IMR-90 (cell line): ENCODE measurements at regions not wholly inside any gene's neighbourhood (a gene's known extent, or its start where the extent isn't known, plus 50 kb on each side); places are given as distances from the start of the nearest gene placed in this dataset.

Source experiments
- ATAC-seq: fragments of 200-7000 bp; cut with Tn5 transposase; 2 replicates; pipeline ENCODE4 v1.9.1; 2020; ENCODE audit warnings: low read depth, mild to moderate bottlenecking, moderate library complexity
- BruUV-seq: library from RNA; stranded (reverse); fragments of 400-500 nt; replicated peaks from 2 replicates; lab custom pipeline; 2021; lab: Mats Ljungman, UMichigan
- CTCF ChIA-PET: fragments of 300-600 bp; formaldehyde crosslinking; extraction: SDS; loops from one replicate; lab custom pipeline; 2021; ENCODE audit warnings: antibody characterized with exemption; lab: Yijun Ruan, JAX
- POLR2A ChIA-PET: fragments of 300-600 bp; sonication (Branson Sonifier 250); formaldehyde crosslinking; loops from one replicate; lab custom pipeline; 2022; ENCODE audit warnings: antibody characterized with exemption; ENCODE audit not compliant: unreplicated experiment; lab: Charles Lee
- DNase-seq: peaks from one replicate; pipeline ENCODE4 v3.0.0; 2013
- H2AFZ ChIP-seq: replicated peaks from 2 replicates; pipeline ENCODE3; 2013; ENCODE audit warnings: low read length, mild to moderate bottlenecking; ENCODE audit not compliant: poor library complexity
- H2AK5ac ChIP-seq: 2 replicates; pipeline ENCODE4 v1.6.1; 2013; ENCODE audit warnings: low read depth, low read length, inconsistent platforms
- H2AK9ac ChIP-seq: replicated peaks from 2 replicates; pipeline ENCODE3; 2013; ENCODE audit warnings: mild to moderate bottlenecking, low read depth, low read length, moderate library complexity; ENCODE audit not compliant: poor library complexity
- H2BK120ac ChIP-seq: 2 replicates; pipeline ENCODE4 v1.6.1; 2013; ENCODE audit warnings: low read depth, low read length, inconsistent platforms
- H2BK15ac ChIP-seq: 3 replicates; pipeline ENCODE4 v1.6.1; 2013; ENCODE audit warnings: low read depth, low read length, inconsistent platforms
- H2BK20ac ChIP-seq: 2 replicates; pipeline ENCODE4 v1.6.1; 2013; ENCODE audit warnings: low read depth, mild to moderate bottlenecking, inconsistent platforms, low read length, moderate library complexity
- H2BK5ac ChIP-seq: 2 replicates; pipeline ENCODE4 v1.6.1; 2013; ENCODE audit warnings: mild to moderate bottlenecking, low read depth, low read length, inconsistent platforms; ENCODE audit not compliant: poor library complexity, severe bottlenecking
- H3K14ac ChIP-seq: replicated peaks from 2 replicates; pipeline ENCODE4 v1.6.1; 2013; ENCODE audit warnings: low read depth, low read length, inconsistent platforms
- H3K18ac ChIP-seq: 2 replicates; pipeline ENCODE4 v1.6.1; 2013; ENCODE audit warnings: low read depth, low read length, control low read depth
- H3K23ac ChIP-seq: 2 replicates; pipeline ENCODE4 v1.6.1; 2013; ENCODE audit warnings: low read depth, low read length, inconsistent platforms
- H3K27ac ChIP-seq: 2 replicates; pipeline ENCODE4 v1.5.1; 2013; ENCODE audit warnings: mild to moderate bottlenecking, control low read depth, low read length; ENCODE audit not compliant: insufficient read depth
- H3K27me3 ChIP-seq: 2 replicates; pipeline ENCODE4 v1.6.1; 2013; ENCODE audit warnings: low read length; ENCODE audit not compliant: control insufficient read depth, insufficient read depth
- H3K36me3 ChIP-seq: 2 replicates; pipeline ENCODE4 v1.6.1; 2013; ENCODE audit warnings: low read length, mixed read lengths; ENCODE audit not compliant: control insufficient read depth, insufficient read depth
- H3K4ac ChIP-seq: 2 replicates; pipeline ENCODE4 v1.6.1; 2013; ENCODE audit warnings: low read depth, low read length, inconsistent platforms
- H3K4me1 ChIP-seq: 2 replicates; pipeline ENCODE4 v1.6.1; 2013; ENCODE audit warnings: low read length, mixed read lengths; ENCODE audit not compliant: control insufficient read depth, insufficient read depth
- H3K4me2 ChIP-seq: 2 replicates; pipeline ENCODE4 v1.6.1; 2013; ENCODE audit warnings: low read depth, mild to moderate bottlenecking, control low read depth, low read length, moderate library complexity
- H3K4me3 ChIP-seq: 2 replicates; pipeline ENCODE4 v1.5.1; 2013; ENCODE audit warnings: low read depth, mild to moderate bottlenecking, control low read depth, low read length, moderate library complexity; ENCODE audit not compliant: insufficient read depth
- H3K56ac ChIP-seq: 2 replicates; pipeline ENCODE4 v1.6.1; 2013; ENCODE audit warnings: low read length, inconsistent platforms; ENCODE audit not compliant: insufficient read depth; ENCODE audit errors: extremely low read depth
- H3K79me1 ChIP-seq, 2 experiments: 2 replicates each; pipeline ENCODE4 v1.6.1; 2013; ENCODE audit warnings: low read length in 2 of 2, inconsistent platforms in 1 of 2, low read depth in 1 of 2
- H3K9ac ChIP-seq: 2 replicates; pipeline ENCODE4 v1.6.1; 2013; ENCODE audit warnings: low read depth, low read length, control low read depth
- H3K9me1 ChIP-seq: 2 replicates; pipeline ENCODE4 v1.6.1; 2013; ENCODE audit warnings: low read length, inconsistent platforms; ENCODE audit not compliant: insufficient read depth
- H3K9me3 ChIP-seq: 2 replicates; pipeline ENCODE4 v1.6.1; 2013; ENCODE audit warnings: low read length; ENCODE audit not compliant: control insufficient read depth, insufficient read depth
- H4K20me1 ChIP-seq: 2 replicates; pipeline ENCODE4 v1.6.1; 2013; ENCODE audit warnings: low read length, inconsistent platforms; ENCODE audit not compliant: insufficient read depth
- H4K5ac ChIP-seq: 2 replicates; pipeline ENCODE4 v1.6.1; 2013; ENCODE audit warnings: mild to moderate bottlenecking, low read depth, low read length, control low read depth
- H4K8ac ChIP-seq, 2 experiments: 2 replicates each; pipeline ENCODE4 v1.6.1; 2013; ENCODE audit warnings: low read depth in 2 of 2, low read length in 2 of 2, control low read depth in 1 of 2, inconsistent platforms in 1 of 2
- H4K91ac ChIP-seq: 2 replicates; pipeline ENCODE4 v1.6.1; 2013; ENCODE audit warnings: low read depth, low read length, inconsistent platforms; ENCODE audit not compliant: insufficient read depth
- BHLHE40 ChIP-seq: fragments of 150-350 bp; IDR thresholded peaks from 2 replicates; pipeline ENCODE4 v1.6.1; 2016; ENCODE audit warnings: mild to moderate bottlenecking, low read depth, low read length
- FOS ChIP-seq: fragments of 150-350 bp; IDR thresholded peaks from 2 replicates; pipeline ENCODE4 v1.6.1; 2016; ENCODE audit warnings: low read depth, low read length
- MAZ ChIP-seq: IDR thresholded peaks from 2 replicates; pipeline ENCODE4 v1.6.1; 2012; ENCODE audit warnings: low read depth, mild to moderate bottlenecking, low read length, improper control_type of control experiment, moderate library complexity, borderline replicate concordance
- MXI1 ChIP-seq: IDR thresholded peaks from 2 replicates; pipeline ENCODE4 v1.6.1; 2012; ENCODE audit warnings: low read depth, mild to moderate bottlenecking, low read length, moderate library complexity, borderline replicate concordance
- RFX5 ChIP-seq: IDR thresholded peaks from 2 replicates; pipeline ENCODE4 v1.8.0; 2012; ENCODE audit warnings: low read depth, mild to moderate bottlenecking, low read length, moderate library complexity
- SMC3 ChIP-seq: fragments of 150-350 bp; IDR thresholded peaks from 2 replicates; pipeline ENCODE4 v1.6.1; 2016; ENCODE audit warnings: low read depth, mild to moderate bottlenecking, antibody characterized with exemption, low read length, moderate library complexity
- WGBS, 2 experiments: methylation state at CpG; one replicate each; pipeline versions ENCODE4 v1.1.5 to v1.1.7; 2013; ENCODE audit warnings: missing lambda C conversion rate in 2 of 2; ENCODE audit not compliant: insufficient read length in 1 of 2; ENCODE audit errors: extremely low coverage in 2 of 2; 5-methylcytosine and 5-hydroxymethylcytosine counted together
- dilution Hi-C: fragments of 300-500 bp; cut with HindIII; formaldehyde crosslinking; loops from one replicate; pipeline ENCODE4 v1.14.3; 2018; ENCODE audit warnings: low sequenced_read_pairs; ENCODE audit not compliant: unreplicated experiment
- in situ Hi-C: fragments of 300-500 bp; cut with MboI; formaldehyde crosslinking; loops from 3 replicates; pipeline ENCODE4 v1.14.3; 2019; ENCODE audit warnings: low sequenced_read_pairs, inconsistent platforms, mixed read lengths
- intact Hi-C: fragments of 100-400 bp; cut with micrococcal nuclease; formaldehyde crosslinking; loops from 2 replicates; pipeline ENCODE4 v1.10.0; 2022
- TF ChIP-seq, protein P1 (sequence below): fragments of 150-350 bp; IDR thresholded peaks from 2 replicates; pipeline ENCODE4 v1.6.1; 2017; ENCODE audit warnings: mild to moderate bottlenecking, antibody characterized with exemption, low read length, low read depth
- TF ChIP-seq, protein P2 (sequence below): conservative IDR thresholded peaks from 2 replicates; pipeline ENCODE4 v1.5.1; 2012; ENCODE audit warnings: mild to moderate bottlenecking, low read depth, low read length, improper control_type of control experiment

DNA sequence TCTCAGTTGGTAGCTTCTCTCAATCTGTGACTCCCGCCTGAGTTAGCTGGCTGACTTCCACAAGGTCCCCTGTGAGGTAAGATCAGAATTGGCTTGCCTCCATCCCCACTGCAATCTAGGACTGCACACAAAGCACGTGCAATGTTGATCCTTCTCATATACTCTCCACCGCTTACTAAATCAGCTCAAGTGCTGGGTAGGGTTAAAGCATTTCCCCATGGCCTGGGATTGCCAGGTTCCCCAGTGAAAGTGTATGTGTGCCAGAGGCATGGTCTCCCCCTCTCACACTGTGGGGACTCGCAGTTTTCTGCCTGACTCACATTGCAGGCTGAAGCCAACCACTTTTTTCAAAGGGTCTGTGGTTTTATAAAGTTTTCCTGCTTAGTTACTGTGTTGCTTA lies 886.9 kb downstream of the FAM133A start:
- BruUV-seq: no TSS peak
- Histone ChIP-seq H2AFZ (no peak overlapping the region), H2AK5ac (no peak overlapping the region), H2BK120ac (no peak overlapping the region), H3K27me3 (no peaks in the 10 kb centered on the region), H3K4me2 (no peak overlapping the region), H2AK9ac (no peak overlapping the region), H3K4me1 (no peaks in the 10 kb centered on the region), H3K18ac (no peak overlapping the region), H3K23ac (no peak overlapping the region), H2BK5ac (no peak overlapping the region), H3K4me3 (no peak overlapping the region), H3K79me1 (no peaks in the 10 kb centered on the region), H3K4ac (no peak overlapping the region), H4K8ac (no peak overlapping the region), H4K91ac (no peak overlapping the region), H2BK20ac (no peak overlapping the region), H3K9me1 (no peaks in the 10 kb centered on the region), H3K9ac (no peak overlapping the region), H3K56ac (no peak overlapping the region), H3K27ac (no peak overlapping the region), H3K14ac (no peak overlapping the region), H3K9me3 (0 out of 2 replicates have a peak, but pooled peaks cover 2% of the 10 kb centered on the region), H4K5ac (no peak overlapping the region), H4K20me1 (no peaks in the 10 kb centered on the region), H3K36me3 (no peaks in the 10 kb centered on the region), H2BK15ac (no peak overlapping the region)
- WGBS, 2 experiments: no CpG with 5 or more reads among the region's 4 CpGs
- in situ Hi-C loops (no loop called here), dilution Hi-C loops (no loop called here), intact Hi-C loops (no loop called here)
- TF ChIP-seq BHLHE40: no peak
- TF ChIP-seq RFX5: no peak
- no peak for TF ChIP-seq SMC3
- TF ChIP-seq, protein P1, sequence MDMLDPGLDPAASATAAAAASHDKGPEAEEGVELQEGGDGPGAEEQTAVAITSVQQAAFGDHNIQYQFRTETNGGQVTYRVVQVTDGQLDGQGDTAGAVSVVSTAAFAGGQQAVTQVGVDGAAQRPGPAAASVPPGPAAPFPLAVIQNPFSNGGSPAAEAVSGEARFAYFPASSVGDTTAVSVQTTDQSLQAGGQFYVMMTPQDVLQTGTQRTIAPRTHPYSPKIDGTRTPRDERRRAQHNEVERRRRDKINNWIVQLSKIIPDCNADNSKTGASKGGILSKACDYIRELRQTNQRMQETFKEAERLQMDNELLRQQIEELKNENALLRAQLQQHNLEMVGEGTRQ: no peak
- TF ChIP-seq MAZ: no peak
- TF ChIP-seq FOS: no peak
- no peak for TF ChIP-seq MXI1
- TF ChIP-seq, protein P2, sequence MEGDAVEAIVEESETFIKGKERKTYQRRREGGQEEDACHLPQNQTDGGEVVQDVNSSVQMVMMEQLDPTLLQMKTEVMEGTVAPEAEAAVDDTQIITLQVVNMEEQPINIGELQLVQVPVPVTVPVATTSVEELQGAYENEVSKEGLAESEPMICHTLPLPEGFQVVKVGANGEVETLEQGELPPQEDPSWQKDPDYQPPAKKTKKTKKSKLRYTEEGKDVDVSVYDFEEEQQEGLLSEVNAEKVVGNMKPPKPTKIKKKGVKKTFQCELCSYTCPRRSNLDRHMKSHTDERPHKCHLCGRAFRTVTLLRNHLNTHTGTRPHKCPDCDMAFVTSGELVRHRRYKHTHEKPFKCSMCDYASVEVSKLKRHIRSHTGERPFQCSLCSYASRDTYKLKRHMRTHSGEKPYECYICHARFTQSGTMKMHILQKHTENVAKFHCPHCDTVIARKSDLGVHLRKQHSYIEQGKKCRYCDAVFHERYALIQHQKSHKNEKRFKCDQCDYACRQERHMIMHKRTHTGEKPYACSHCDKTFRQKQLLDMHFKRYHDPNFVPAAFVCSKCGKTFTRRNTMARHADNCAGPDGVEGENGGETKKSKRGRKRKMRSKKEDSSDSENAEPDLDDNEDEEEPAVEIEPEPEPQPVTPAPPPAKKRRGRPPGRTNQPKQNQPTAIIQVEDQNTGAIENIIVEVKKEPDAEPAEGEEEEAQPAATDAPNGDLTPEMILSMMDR: no peak
- no peak for ATAC-seq
- POLR2A ChIA-PET: no interaction called here
- CTCF ChIA-PET: no interaction called here
- no peak for DNase-seq
